ENCODE measurements at regions not wholly inside any gene's neighbourhood (a gene's known extent, or its start where the extent isn't known, plus 50 kb on each side); places are given as distances from the start of the nearest gene placed in this dataset.

GRCh38 chr12:34526946-34527345, 504.6 kb downstream of the ALG10 start:
- Histone ChIP-seq H3K27me3 (ENCODE audit: insufficient read depth, low read depth, severe bottlenecking) (no peaks in the 10 kb centered on the region), H3K4me3 (ENCODE audit: low read depth, low read length) (no peak overlapping the region), H3K9me3 (ENCODE audit: severe bottlenecking) (no peaks in the 10 kb centered on the region), H3K36me3 (no peaks in the 10 kb centered on the region), H3K27ac (no peak overlapping the region)
- TF ChIP-seq, protein P1, sequence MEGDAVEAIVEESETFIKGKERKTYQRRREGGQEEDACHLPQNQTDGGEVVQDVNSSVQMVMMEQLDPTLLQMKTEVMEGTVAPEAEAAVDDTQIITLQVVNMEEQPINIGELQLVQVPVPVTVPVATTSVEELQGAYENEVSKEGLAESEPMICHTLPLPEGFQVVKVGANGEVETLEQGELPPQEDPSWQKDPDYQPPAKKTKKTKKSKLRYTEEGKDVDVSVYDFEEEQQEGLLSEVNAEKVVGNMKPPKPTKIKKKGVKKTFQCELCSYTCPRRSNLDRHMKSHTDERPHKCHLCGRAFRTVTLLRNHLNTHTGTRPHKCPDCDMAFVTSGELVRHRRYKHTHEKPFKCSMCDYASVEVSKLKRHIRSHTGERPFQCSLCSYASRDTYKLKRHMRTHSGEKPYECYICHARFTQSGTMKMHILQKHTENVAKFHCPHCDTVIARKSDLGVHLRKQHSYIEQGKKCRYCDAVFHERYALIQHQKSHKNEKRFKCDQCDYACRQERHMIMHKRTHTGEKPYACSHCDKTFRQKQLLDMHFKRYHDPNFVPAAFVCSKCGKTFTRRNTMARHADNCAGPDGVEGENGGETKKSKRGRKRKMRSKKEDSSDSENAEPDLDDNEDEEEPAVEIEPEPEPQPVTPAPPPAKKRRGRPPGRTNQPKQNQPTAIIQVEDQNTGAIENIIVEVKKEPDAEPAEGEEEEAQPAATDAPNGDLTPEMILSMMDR (IDR thresholded peaks at IDR 0.05; ENCODE audit: low read depth, low read length) = no peak
- no peak for DNase-seq

DNA sequence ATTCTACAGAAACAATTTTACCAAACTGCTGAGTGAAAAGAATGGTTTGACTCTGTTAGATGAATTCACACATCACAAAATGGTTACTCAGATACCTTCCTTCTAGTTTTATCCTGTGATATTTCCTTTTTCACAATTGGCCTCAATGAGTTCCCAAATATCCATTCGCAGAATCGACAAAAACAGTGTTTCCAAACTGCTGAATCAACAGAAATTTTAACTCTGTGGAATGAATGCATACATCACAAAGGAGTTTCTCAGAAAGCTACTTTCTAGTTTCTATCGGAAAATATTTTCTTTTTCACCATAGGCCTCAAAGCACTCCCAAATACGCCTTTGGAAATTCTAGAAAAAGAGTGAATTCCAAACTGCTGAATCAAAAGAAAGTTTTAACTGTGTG, 525.0 kb downstream of the ALG10 start:
- no peaks in the 10 kb centered on the region for H3K36me3 ChIP-seq
- H3K4me3 ChIP-seq (ENCODE audit: low read depth, low read length) = no peak overlapping the region
- no peaks in the 10 kb centered on the region for H3K27me3 ChIP-seq (ENCODE audit: insufficient read depth, low read depth, severe bottlenecking)
- DNase-seq = no peak
- TF ChIP-seq, protein P1 (IDR thresholded peaks at IDR 0.05; ENCODE audit: low read depth, low read length) = no peak
- H3K9me3 ChIP-seq (ENCODE audit: severe bottlenecking) = peaks cover 7% of the 10 kb centered on the region
- H3K27ac ChIP-seq = no peak overlapping the region

- H3K9me3 ChIP-seq (ENCODE audit: severe bottlenecking) = peaks cover 9% of the 10 kb centered on the region
- no peak for DNase-seq
- H3K4me3 ChIP-seq (ENCODE audit: low read depth, low read length) = no peak overlapping the region
- no peak overlapping the region for H3K27ac ChIP-seq
- H3K36me3 ChIP-seq = no peaks in the 10 kb centered on the region
- TF ChIP-seq, protein P1 (IDR thresholded peaks at IDR 0.05; ENCODE audit: low read depth, low read length) = no peak
- no peaks in the 10 kb centered on the region for H3K27me3 ChIP-seq (ENCODE audit: insufficient read depth, low read depth, severe bottlenecking)
Measured at GRCh38 chr12:34591966-34592365, 569.7 kb downstream of the ALG10 start.

GRCh38 chr12:34595749-34596733, 573.7 kb downstream of the ALG10 start:
- peaks cover 9% of the 10 kb centered on the region for H3K9me3 ChIP-seq (ENCODE audit: severe bottlenecking)
- H3K4me3 ChIP-seq (ENCODE audit: low read depth, low read length) = no peak overlapping the region
- H3K27ac ChIP-seq = no peak overlapping the region
- H3K27me3 ChIP-seq (ENCODE audit: insufficient read depth, low read depth, severe bottlenecking) = peaks cover 20% of the 10 kb centered on the region
- no peaks in the 10 kb centered on the region for H3K36me3 ChIP-seq
- DNase-seq = no peak
- TF ChIP-seq, protein P1 (IDR thresholded peaks at IDR 0.05; ENCODE audit: low read depth, low read length) = no peak

- TF ChIP-seq, protein P1 (IDR thresholded peaks at IDR 0.05; ENCODE audit: low read depth, low read length) = no peak
- Histone ChIP-seq H3K27ac (no peak overlapping the region), H3K27me3 (ENCODE audit: insufficient read depth, low read depth, severe bottlenecking) (peaks cover 37% of the 10 kb centered on the region), H3K4me3 (ENCODE audit: low read depth, low read length) (no peak overlapping the region), H3K9me3 (ENCODE audit: severe bottlenecking) (peaks cover 4% of the 10 kb centered on the region), H3K36me3 (no peaks in the 10 kb centered on the region)
- DNase-seq = no peak
Measured at GRCh38 chr12:34597548-34598351, 575.5 kb downstream of the ALG10 start.
